ENCODE measurements at regions not wholly inside any gene's neighbourhood (a gene's known extent, or its start where the extent isn't known, plus 50 kb on each side); places are given as distances from the start of the nearest gene placed in this dataset.

- Mint-ChIP-seq H3K4me3 (ENCODE audit: unreplicated experiment) (no peak overlapping the region), H3K4me1 (ENCODE audit: low read depth, unreplicated experiment) (no peaks in the 10 kb centered on the region), H3K27ac (ENCODE audit: unreplicated experiment) (no peak overlapping the region), H3K27me3 (ENCODE audit: low read depth, unreplicated experiment) (peaks cover under 1% of the 10 kb centered on the region), H3K9me3 (ENCODE audit: unreplicated experiment) (no peaks in the 10 kb centered on the region), H3K36me3 (ENCODE audit: low read depth, unreplicated experiment) (no peaks in the 10 kb centered on the region)
- no peaks in the 10 kb centered on the region for H3K9me3 ChIP-seq (ENCODE audit: insufficient read depth, low read depth, low read length)
- no peaks in the 10 kb centered on the region for H4K20me1 ChIP-seq (ENCODE audit: insufficient read depth, low read length)
- H3K27me3 ChIP-seq (ENCODE audit: insufficient read depth, low read length) = no peaks in the 10 kb centered on the region
- no peaks in the 10 kb centered on the region for H3K36me3 ChIP-seq (ENCODE audit: insufficient read depth, low read length)
- DNase-seq (ENCODE audit: low read depth) (no peak), FAIRE-seq (no peak)
- H3K4me3 ChIP-seq (ENCODE audit: insufficient read depth, low read depth, low read length) = no peak overlapping the region
- TF ChIP-seq EZH2 (IDR thresholded peaks at IDR 0.05; ENCODE audit: insufficient read depth, low read length) = no peak
- TF ChIP-seq, protein P1, sequence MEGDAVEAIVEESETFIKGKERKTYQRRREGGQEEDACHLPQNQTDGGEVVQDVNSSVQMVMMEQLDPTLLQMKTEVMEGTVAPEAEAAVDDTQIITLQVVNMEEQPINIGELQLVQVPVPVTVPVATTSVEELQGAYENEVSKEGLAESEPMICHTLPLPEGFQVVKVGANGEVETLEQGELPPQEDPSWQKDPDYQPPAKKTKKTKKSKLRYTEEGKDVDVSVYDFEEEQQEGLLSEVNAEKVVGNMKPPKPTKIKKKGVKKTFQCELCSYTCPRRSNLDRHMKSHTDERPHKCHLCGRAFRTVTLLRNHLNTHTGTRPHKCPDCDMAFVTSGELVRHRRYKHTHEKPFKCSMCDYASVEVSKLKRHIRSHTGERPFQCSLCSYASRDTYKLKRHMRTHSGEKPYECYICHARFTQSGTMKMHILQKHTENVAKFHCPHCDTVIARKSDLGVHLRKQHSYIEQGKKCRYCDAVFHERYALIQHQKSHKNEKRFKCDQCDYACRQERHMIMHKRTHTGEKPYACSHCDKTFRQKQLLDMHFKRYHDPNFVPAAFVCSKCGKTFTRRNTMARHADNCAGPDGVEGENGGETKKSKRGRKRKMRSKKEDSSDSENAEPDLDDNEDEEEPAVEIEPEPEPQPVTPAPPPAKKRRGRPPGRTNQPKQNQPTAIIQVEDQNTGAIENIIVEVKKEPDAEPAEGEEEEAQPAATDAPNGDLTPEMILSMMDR (IDR thresholded peaks at IDR 0.05; ENCODE audit: insufficient read depth, low read depth, low read length) = no peak
- no peaks in the 10 kb centered on the region for H3K79me2 ChIP-seq (ENCODE audit: insufficient read depth, low read length)
- no peak overlapping the region for H2AFZ ChIP-seq (ENCODE audit: low read depth, low read length)
- H3K9ac ChIP-seq (ENCODE audit: low read length) = no peak overlapping the region
- no peak overlapping the region for H3K27ac ChIP-seq (ENCODE audit: low read depth, low read length)
- no peaks in the 10 kb centered on the region for H3K4me1 ChIP-seq (ENCODE audit: insufficient read depth, low read length)
- no peak overlapping the region for H3K4me2 ChIP-seq (ENCODE audit: low read length)
Measured at GRCh38 chrX:44456685-44457084, 86.0 kb downstream of the FUNDC1 start.

DNA sequence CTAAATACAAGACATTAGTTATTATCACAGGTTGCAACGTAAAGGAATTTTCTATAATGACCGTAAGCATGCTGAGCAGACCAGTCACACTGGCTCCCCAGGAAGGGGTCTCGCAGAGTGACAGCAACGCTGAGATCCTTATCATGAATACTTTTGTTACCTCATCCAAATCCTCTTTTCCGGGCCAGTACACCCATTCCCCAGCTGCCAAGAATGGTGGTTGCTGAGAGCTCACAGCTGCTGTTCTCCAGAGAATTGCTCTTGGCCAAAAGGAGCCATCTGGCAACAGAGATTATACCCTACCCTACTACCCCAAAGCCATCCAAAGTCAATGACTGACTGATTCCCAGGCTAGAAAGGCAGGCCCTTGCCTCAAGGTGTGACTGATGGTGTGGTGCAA lies 91.6 kb downstream of the FUNDC1 start:
- no peak overlapping the region for H3K9ac ChIP-seq (ENCODE audit: low read length)
- FAIRE-seq = no peak

DNA sequence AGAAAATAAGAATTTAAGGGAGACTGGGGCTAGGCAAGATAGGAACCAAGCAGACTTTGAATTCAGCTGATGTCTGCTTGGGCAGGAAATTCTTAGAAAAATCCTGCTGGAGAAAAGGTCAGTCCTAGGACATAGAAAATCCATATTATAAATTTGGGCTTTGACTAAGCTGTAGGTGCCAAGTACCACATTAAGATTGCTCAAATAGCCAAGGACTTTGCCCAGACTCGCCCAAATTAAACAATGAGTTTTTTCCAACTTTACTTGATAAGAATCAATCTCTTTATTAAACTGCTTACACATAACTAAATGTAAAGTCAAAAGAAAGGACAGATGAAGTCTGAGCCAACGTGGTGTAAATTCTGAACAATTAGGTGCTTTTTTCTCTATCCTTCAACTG lies 95.4 kb downstream of the FUNDC1 start:
- Histone ChIP-seq H3K4me2 (ENCODE audit: low read length) (no peak overlapping the region), H3K79me2 (ENCODE audit: insufficient read depth, low read length) (no peaks in the 10 kb centered on the region), H3K27me3 (ENCODE audit: insufficient read depth, low read length) (no peaks in the 10 kb centered on the region), H2AFZ (ENCODE audit: low read depth, low read length) (no peak overlapping the region), H3K9ac (ENCODE audit: low read length) (no peak overlapping the region), H3K4me3 (ENCODE audit: insufficient read depth, low read depth, low read length) (no peak overlapping the region), H3K27ac (ENCODE audit: low read depth, low read length) (no peak overlapping the region), H4K20me1 (ENCODE audit: insufficient read depth, low read length) (no peaks in the 10 kb centered on the region), H3K36me3 (ENCODE audit: insufficient read depth, low read length) (no peaks in the 10 kb centered on the region), H3K9me3 (ENCODE audit: insufficient read depth, low read depth, low read length) (no peaks in the 10 kb centered on the region), H3K4me1 (ENCODE audit: insufficient read depth, low read length) (no peaks in the 10 kb centered on the region)
- H3K9me3 Mint-ChIP-seq (ENCODE audit: unreplicated experiment) = no peaks in the 10 kb centered on the region
- FAIRE-seq = peak; percentile 62
- TF ChIP-seq, protein P1 (IDR thresholded peaks at IDR 0.05; ENCODE audit: insufficient read depth, low read depth, low read length) = no peak
- no peak for TF ChIP-seq EZH2 (IDR thresholded peaks at IDR 0.05; ENCODE audit: insufficient read depth, low read length)
- no peaks in the 10 kb centered on the region for H3K4me1 Mint-ChIP-seq (ENCODE audit: low read depth, unreplicated experiment)
- DNase-seq (ENCODE audit: low read depth) = no peak
- peaks cover 2% of the 10 kb centered on the region for H3K27me3 Mint-ChIP-seq (ENCODE audit: low read depth, unreplicated experiment)
- H3K27ac Mint-ChIP-seq (ENCODE audit: unreplicated experiment) = no peak overlapping the region
- H3K36me3 Mint-ChIP-seq (ENCODE audit: low read depth, unreplicated experiment) = no peaks in the 10 kb centered on the region
- H3K4me3 Mint-ChIP-seq (ENCODE audit: unreplicated experiment) = no peak overlapping the region

More for the DNA sequence above, 91.6 kb downstream of the FUNDC1 start:
- Histone ChIP-seq H3K4me1 (ENCODE audit: insufficient read depth, low read length) (no peaks in the 10 kb centered on the region), H3K27me3 (ENCODE audit: insufficient read depth, low read length) (no peaks in the 10 kb centered on the region), H3K9me3 (ENCODE audit: insufficient read depth, low read depth, low read length) (no peaks in the 10 kb centered on the region), H3K27ac (ENCODE audit: low read depth, low read length) (no peak overlapping the region), H4K20me1 (ENCODE audit: insufficient read depth, low read length) (no peaks in the 10 kb centered on the region), H3K4me3 (ENCODE audit: insufficient read depth, low read depth, low read length) (no peak overlapping the region), H2AFZ (ENCODE audit: low read depth, low read length) (no peak overlapping the region), H3K36me3 (ENCODE audit: insufficient read depth, low read length) (no peaks in the 10 kb centered on the region), H3K4me2 (ENCODE audit: low read length) (no peak overlapping the region), H3K79me2 (ENCODE audit: insufficient read depth, low read length) (no peaks in the 10 kb centered on the region)
- H3K4me1 Mint-ChIP-seq (ENCODE audit: low read depth, unreplicated experiment) = no peaks in the 10 kb centered on the region
- peaks cover 2% of the 10 kb centered on the region for H3K27me3 Mint-ChIP-seq (ENCODE audit: low read depth, unreplicated experiment)
- H3K4me3 Mint-ChIP-seq (ENCODE audit: unreplicated experiment) = no peak overlapping the region
- no peaks in the 10 kb centered on the region for H3K36me3 Mint-ChIP-seq (ENCODE audit: low read depth, unreplicated experiment)
- DNase-seq (ENCODE audit: low read depth) = no peak
- TF ChIP-seq, protein P1 (IDR thresholded peaks at IDR 0.05; ENCODE audit: insufficient read depth, low read depth, low read length) = no peak
- no peak for TF ChIP-seq EZH2 (IDR thresholded peaks at IDR 0.05; ENCODE audit: insufficient read depth, low read length)
- no peaks in the 10 kb centered on the region for H3K9me3 Mint-ChIP-seq (ENCODE audit: unreplicated experiment)
- H3K27ac Mint-ChIP-seq (ENCODE audit: unreplicated experiment) = no peak overlapping the region

All from astrocyte (in vitro differentiated cells and primary cell).